ENCODE measurements at regions not wholly inside any gene's neighbourhood (a gene's known extent, or its start where the extent isn't known, plus 50 kb on each side); places are given as distances from the start of the nearest gene placed in this dataset.

DNA sequence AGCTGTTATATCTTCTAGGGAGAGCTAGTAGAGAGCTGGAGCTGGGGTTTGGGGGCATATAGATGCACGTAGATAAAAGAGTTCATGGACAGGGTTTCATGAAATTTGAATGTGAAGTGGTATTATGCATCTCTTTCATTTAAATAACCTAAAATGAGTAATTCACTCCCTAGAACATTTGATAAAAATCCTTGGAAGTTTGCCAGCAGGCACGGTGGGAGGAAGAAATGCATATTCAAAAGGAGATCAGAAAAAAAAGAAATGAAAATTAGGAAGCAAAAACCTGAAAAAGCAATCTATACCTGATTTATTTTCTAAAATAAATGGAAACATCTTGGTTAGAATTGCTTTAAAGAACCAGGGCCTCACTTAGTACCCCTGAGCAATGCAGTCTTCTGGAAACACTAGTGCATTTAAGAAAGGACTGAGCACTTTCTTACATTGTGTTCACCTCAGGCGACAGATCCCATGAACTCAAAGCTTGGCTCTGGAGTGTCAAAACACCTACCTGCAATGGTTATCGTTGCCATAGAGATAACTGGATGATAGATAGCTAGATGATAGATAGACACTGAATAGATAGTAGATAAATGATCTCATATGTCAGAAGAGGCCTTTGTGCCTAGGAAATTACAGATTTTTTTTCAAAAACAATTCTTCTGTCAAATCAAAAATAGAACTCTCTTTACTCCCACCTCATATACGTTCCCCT, 458.6 kb upstream of the THRB start:
- Histone ChIP-seq H2AFZ (ENCODE audit: low read length) (no peak overlapping the region), H3K9me2 (replicated peaks; ENCODE audit: insufficient read depth, low read length) (no peaks in the 10 kb centered on the region), H3K36me3 (ENCODE audit: insufficient read depth, low read length) (no peaks in the 10 kb centered on the region), H3K79me2 (ENCODE audit: low read length) (no peaks in the 10 kb centered on the region), H3K27me3 (ENCODE audit: low read length) (no peaks in the 10 kb centered on the region), H3K4me3 (ENCODE audit: low read length) (no peak overlapping the region), H4K20me1 (ENCODE audit: insufficient read depth, low read depth, low read length) (no peaks in the 10 kb centered on the region), H3K9ac (ENCODE audit: low read length) (no peak overlapping the region), H3K4me1 (ENCODE audit: low read length) (no peaks in the 10 kb centered on the region), H3K27ac (ENCODE audit: low read length) (no peak overlapping the region), H3K4me2 (ENCODE audit: low read depth, low read length, poor library complexity, severe bottlenecking) (no peak overlapping the region), H3K9me3 (ENCODE audit: low read length) (no peaks in the 10 kb centered on the region)
- DNase-seq = no peak

- H3K79me2 ChIP-seq (ENCODE audit: low read length) = no peaks in the 10 kb centered on the region
- no peak overlapping the region for H3K9ac ChIP-seq (ENCODE audit: low read length)
- no peaks in the 10 kb centered on the region for H3K4me1 ChIP-seq (ENCODE audit: low read length)
- no peak overlapping the region for H2AFZ ChIP-seq (ENCODE audit: low read length)
- no peaks in the 10 kb centered on the region for H3K27me3 ChIP-seq (ENCODE audit: low read length)
- H3K4me3 ChIP-seq (ENCODE audit: low read length) = no peak overlapping the region
- H4K20me1 ChIP-seq (ENCODE audit: insufficient read depth, low read depth, low read length) = no peaks in the 10 kb centered on the region
- H3K4me2 ChIP-seq (ENCODE audit: low read depth, low read length, poor library complexity, severe bottlenecking) = no peak overlapping the region
- no peaks in the 10 kb centered on the region for H3K36me3 ChIP-seq (ENCODE audit: insufficient read depth, low read length)
- DNase-seq = no peak
- no peaks in the 10 kb centered on the region for H3K9me3 ChIP-seq (ENCODE audit: low read length)
- no peak overlapping the region for H3K27ac ChIP-seq (ENCODE audit: low read length)
- H3K9me2 ChIP-seq (replicated peaks; ENCODE audit: insufficient read depth, low read length) = no peaks in the 10 kb centered on the region
These were observed 462.0 kb upstream of the THRB start for GRCh38 chr3:24956613-24957012.

GRCh38 chr3:24958271-24958670, 463.6 kb upstream of the THRB start:
- Histone ChIP-seq H3K9me2 (replicated peaks; ENCODE audit: insufficient read depth, low read length) (no peaks in the 10 kb centered on the region), H3K4me1 (ENCODE audit: low read length) (no peaks in the 10 kb centered on the region), H3K4me3 (ENCODE audit: low read length) (no peak overlapping the region), H2AFZ (ENCODE audit: low read length) (no peak overlapping the region), H3K9ac (ENCODE audit: low read length) (no peak overlapping the region), H3K27me3 (ENCODE audit: low read length) (no peaks in the 10 kb centered on the region), H3K27ac (ENCODE audit: low read length) (no peak overlapping the region), H4K20me1 (ENCODE audit: insufficient read depth, low read depth, low read length) (no peaks in the 10 kb centered on the region), H3K9me3 (ENCODE audit: low read length) (no peaks in the 10 kb centered on the region), H3K36me3 (ENCODE audit: insufficient read depth, low read length) (no peaks in the 10 kb centered on the region), H3K79me2 (ENCODE audit: low read length) (no peaks in the 10 kb centered on the region), H3K4me2 (ENCODE audit: low read depth, low read length, poor library complexity, severe bottlenecking) (no peak overlapping the region)
- DNase-seq = no peak

- Histone ChIP-seq H3K4me2 (ENCODE audit: low read depth, low read length, poor library complexity, severe bottlenecking) (no peak overlapping the region), H2AFZ (ENCODE audit: low read length) (no peak overlapping the region), H3K9me2 (replicated peaks; ENCODE audit: insufficient read depth, low read length) (no peaks in the 10 kb centered on the region), H3K9me3 (ENCODE audit: low read length) (no peaks in the 10 kb centered on the region), H4K20me1 (ENCODE audit: insufficient read depth, low read depth, low read length) (no peaks in the 10 kb centered on the region), H3K36me3 (ENCODE audit: insufficient read depth, low read length) (no peaks in the 10 kb centered on the region), H3K27ac (ENCODE audit: low read length) (no peak overlapping the region), H3K4me1 (ENCODE audit: low read length) (no peaks in the 10 kb centered on the region), H3K79me2 (ENCODE audit: low read length) (no peaks in the 10 kb centered on the region), H3K4me3 (ENCODE audit: low read length) (no peak overlapping the region), H3K9ac (ENCODE audit: low read length) (no peak overlapping the region), H3K27me3 (ENCODE audit: low read length) (no peaks in the 10 kb centered on the region)
- DNase-seq = no peak
These were observed 464.3 kb upstream of the THRB start for GRCh38 chr3:24958910-24959447.

GRCh38 chr3:24963762-24964625, 464.1 kb upstream of the RARB start:
- Histone ChIP-seq H4K20me1 (ENCODE audit: insufficient read depth, low read depth, low read length) (no peaks in the 10 kb centered on the region), H3K79me2 (ENCODE audit: low read length) (no peaks in the 10 kb centered on the region), H3K27ac (ENCODE audit: low read length) (no peak overlapping the region), H3K9me3 (ENCODE audit: low read length) (no peaks in the 10 kb centered on the region), H2AFZ (ENCODE audit: low read length) (no peak overlapping the region), H3K9me2 (replicated peaks; ENCODE audit: insufficient read depth, low read length) (no peaks in the 10 kb centered on the region), H3K4me3 (ENCODE audit: low read length) (no peak overlapping the region), H3K36me3 (ENCODE audit: insufficient read depth, low read length) (no peaks in the 10 kb centered on the region), H3K4me2 (ENCODE audit: low read depth, low read length, poor library complexity, severe bottlenecking) (no peak overlapping the region), H3K9ac (ENCODE audit: low read length) (no peak overlapping the region), H3K4me1 (ENCODE audit: low read length) (no peaks in the 10 kb centered on the region), H3K27me3 (ENCODE audit: low read length) (no peaks in the 10 kb centered on the region)
- peak; percentile 56 for DNase-seq

DNA sequence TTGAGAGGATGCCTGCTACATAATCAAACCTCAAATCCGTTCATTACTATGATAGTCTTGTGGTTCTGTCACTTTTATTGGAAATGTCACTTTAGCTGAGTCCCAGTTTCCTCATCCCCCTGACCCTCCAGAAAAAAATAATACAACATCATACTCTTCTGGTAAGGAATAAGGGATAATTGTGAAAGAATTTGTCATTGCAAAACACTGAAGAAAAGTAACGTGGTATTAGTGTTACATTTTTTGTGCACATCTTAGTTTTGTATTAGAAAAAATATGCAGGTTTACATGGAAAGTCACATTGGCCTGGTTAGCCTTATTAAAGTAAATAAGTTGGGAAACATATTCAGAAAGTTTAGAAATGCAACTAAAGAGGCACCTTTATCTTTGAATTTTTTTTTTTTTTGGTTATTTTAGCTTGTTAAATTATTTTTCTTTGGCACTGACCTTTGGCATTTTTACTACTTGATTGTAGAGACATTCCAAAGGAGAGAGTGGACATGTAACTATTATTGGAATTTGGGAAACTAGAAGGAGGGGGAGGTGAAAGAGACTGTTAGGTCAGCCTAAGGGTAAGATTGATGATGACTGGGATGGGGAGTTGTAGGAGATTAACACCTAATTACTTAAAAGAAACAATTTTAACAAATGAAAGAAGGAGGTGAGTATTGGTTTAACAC, 462.2 kb upstream of the RARB start:
- Histone ChIP-seq H2AFZ (ENCODE audit: low read length) (no peak overlapping the region), H3K9me3 (ENCODE audit: low read length) (no peaks in the 10 kb centered on the region), H3K9ac (ENCODE audit: low read length) (no peak overlapping the region), H4K20me1 (ENCODE audit: insufficient read depth, low read depth, low read length) (no peaks in the 10 kb centered on the region), H3K9me2 (replicated peaks; ENCODE audit: insufficient read depth, low read length) (no peaks in the 10 kb centered on the region), H3K36me3 (ENCODE audit: insufficient read depth, low read length) (no peaks in the 10 kb centered on the region), H3K27ac (ENCODE audit: low read length) (no peak overlapping the region), H3K4me1 (ENCODE audit: low read length) (no peaks in the 10 kb centered on the region), H3K4me2 (ENCODE audit: low read depth, low read length, poor library complexity, severe bottlenecking) (no peak overlapping the region), H3K4me3 (ENCODE audit: low read length) (no peak overlapping the region), H3K79me2 (ENCODE audit: low read length) (no peaks in the 10 kb centered on the region), H3K27me3 (ENCODE audit: low read length) (no peaks in the 10 kb centered on the region)
- no peak for DNase-seq

DNA sequence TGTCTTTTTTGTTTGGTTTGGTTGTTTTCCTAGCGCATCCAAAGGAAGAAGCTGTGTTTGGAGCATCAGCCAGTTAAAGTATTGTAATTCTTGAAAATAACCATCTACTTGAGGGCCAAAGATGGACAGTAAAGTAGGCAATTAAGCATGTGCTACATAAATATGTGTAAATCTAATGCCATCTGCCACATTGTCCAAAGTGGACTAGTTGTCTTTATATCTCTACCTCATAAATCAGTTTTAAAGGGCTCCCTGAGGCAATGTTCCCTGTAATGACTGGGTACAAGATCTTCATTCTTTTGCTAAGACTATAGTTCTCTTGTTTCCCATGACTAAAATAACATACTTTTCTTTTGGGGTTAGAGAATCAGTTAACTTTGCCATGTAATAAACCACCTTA, 460.0 kb upstream of the RARB start:
- Histone ChIP-seq H3K4me1 (ENCODE audit: low read length) (no peaks in the 10 kb centered on the region), H3K27me3 (ENCODE audit: low read length) (no peaks in the 10 kb centered on the region), H3K9ac (ENCODE audit: low read length) (no peak overlapping the region), H2AFZ (ENCODE audit: low read length) (no peak overlapping the region), H3K9me3 (ENCODE audit: low read length) (no peaks in the 10 kb centered on the region), H4K20me1 (ENCODE audit: insufficient read depth, low read depth, low read length) (no peaks in the 10 kb centered on the region), H3K27ac (ENCODE audit: low read length) (no peak overlapping the region), H3K9me2 (replicated peaks; ENCODE audit: insufficient read depth, low read length) (no peaks in the 10 kb centered on the region), H3K36me3 (ENCODE audit: insufficient read depth, low read length) (no peaks in the 10 kb centered on the region), H3K4me2 (ENCODE audit: low read depth, low read length, poor library complexity, severe bottlenecking) (no peak overlapping the region), H3K79me2 (ENCODE audit: low read length) (no peaks in the 10 kb centered on the region), H3K4me3 (ENCODE audit: low read length) (no peak overlapping the region)
- no peak for DNase-seq

DNA sequence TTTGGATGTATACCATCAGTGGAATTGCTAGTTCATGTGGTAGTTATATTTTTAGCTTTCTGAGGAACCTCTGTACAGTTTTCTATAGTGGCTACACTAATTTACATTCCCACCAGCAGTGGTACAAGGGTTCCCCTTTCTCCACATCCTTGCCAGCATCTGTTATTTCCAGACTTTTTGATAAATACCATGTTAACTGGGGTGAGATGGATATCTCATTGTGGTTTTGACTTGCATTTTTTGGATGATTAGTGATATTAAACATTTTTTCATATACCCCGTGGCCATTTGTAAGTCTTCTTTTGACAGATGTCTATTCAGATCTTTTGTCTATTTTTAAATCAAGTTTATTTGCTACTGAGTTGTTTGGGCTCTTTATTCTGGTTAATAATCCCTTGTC, 455.6 kb upstream of the RARB start:
- no peaks in the 10 kb centered on the region for H3K9me2 ChIP-seq (replicated peaks; ENCODE audit: insufficient read depth, low read length)
- no peaks in the 10 kb centered on the region for H4K20me1 ChIP-seq (ENCODE audit: insufficient read depth, low read depth, low read length)
- no peaks in the 10 kb centered on the region for H3K36me3 ChIP-seq (ENCODE audit: insufficient read depth, low read length)
- H3K4me1 ChIP-seq (ENCODE audit: low read length) = no peaks in the 10 kb centered on the region
- no peaks in the 10 kb centered on the region for H3K27me3 ChIP-seq (ENCODE audit: low read length)
- H3K9ac ChIP-seq (ENCODE audit: low read length) = no peak overlapping the region
- no peak overlapping the region for H3K4me3 ChIP-seq (ENCODE audit: low read length)
- no peak overlapping the region for H3K4me2 ChIP-seq (ENCODE audit: low read depth, low read length, poor library complexity, severe bottlenecking)
- H2AFZ ChIP-seq (ENCODE audit: low read length) = no peak overlapping the region
- DNase-seq = no peak
- no peaks in the 10 kb centered on the region for H3K9me3 ChIP-seq (ENCODE audit: low read length)
- no peaks in the 10 kb centered on the region for H3K79me2 ChIP-seq (ENCODE audit: low read length)
- no peak overlapping the region for H3K27ac ChIP-seq (ENCODE audit: low read length)
